ENCODE measurements at regions not wholly inside any gene's neighbourhood (a gene's known extent, or its start where the extent isn't known, plus 50 kb on each side); places are given as distances from the start of the nearest gene placed in this dataset.
"Not testable (repeated sequence)": the region's sequence is repeated elsewhere in the genome, so short reads cannot be mapped to it uniquely, and the experiment has no call there.

DNA sequence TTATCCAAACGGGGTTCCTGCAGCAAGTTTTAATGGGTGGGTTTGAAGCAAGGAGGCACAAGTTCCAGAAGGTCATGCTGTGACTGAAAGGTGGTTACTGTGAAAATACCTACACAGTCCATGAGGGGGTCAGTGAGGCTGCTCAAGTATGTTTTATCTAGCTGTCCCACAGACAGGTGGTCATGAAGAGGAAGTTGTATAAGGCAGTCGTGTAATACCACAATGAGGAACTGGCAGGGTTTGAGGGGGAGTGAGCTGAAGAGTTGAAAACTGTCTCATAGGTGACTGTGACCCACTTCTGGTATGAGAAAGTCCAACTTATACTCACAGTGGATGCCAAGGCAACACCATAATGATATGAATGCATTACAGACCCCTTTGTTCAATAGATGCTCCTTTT is 856.8 kb downstream of the OTOL1 start:
- no peak for DNase-seq

DNA sequence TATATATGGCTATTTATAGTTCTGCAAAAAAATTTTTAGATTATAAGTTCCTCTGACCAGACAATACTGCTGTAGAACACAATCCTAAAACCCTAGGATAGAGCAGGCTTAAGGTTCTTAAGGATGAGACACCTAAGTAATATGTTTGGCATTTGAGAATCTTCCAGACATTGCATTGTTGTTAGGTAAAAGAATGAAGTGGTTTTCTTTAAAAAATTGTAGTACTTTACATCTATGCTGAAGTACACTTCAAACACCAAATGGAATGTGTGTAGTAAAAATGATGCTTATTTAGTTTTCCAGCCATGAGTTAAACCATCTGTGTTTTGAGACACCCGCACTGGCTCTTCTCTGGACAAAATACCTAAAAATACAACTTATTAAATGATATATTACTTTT is 857.7 kb downstream of the OTOL1 start:
- no peak for DNase-seq

DNA sequence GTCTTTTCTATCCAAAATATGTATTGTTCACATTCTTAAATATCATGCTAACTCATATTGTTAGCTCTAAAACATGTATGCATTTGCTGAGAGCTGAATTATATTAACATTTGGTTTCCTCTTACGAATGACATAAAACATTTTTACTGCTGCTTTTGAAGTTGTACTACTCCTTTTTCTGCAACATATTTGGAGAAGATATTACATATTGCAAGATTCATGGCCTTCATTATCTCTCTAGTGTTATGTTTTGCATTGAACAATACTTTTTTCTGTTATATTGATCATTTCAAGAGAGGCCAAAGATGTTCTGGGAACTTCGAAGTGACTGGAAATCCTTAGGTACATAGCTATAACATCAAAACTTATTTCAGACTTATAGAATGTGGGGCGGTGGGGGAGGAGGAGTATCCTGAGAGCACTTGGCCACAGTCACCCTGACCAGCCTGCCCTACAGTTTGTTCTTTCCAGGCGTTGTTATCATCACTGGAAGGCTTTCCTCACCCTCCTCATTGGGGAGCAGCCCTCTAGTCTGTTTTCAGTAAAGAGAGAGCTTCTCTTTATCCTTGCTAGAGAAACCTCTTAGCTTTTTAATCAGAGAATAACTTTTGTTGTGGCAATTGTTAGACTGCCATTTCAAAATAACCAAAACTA is 868.6 kb downstream of the OTOL1 start:
- no peak for DNase-seq

DNA sequence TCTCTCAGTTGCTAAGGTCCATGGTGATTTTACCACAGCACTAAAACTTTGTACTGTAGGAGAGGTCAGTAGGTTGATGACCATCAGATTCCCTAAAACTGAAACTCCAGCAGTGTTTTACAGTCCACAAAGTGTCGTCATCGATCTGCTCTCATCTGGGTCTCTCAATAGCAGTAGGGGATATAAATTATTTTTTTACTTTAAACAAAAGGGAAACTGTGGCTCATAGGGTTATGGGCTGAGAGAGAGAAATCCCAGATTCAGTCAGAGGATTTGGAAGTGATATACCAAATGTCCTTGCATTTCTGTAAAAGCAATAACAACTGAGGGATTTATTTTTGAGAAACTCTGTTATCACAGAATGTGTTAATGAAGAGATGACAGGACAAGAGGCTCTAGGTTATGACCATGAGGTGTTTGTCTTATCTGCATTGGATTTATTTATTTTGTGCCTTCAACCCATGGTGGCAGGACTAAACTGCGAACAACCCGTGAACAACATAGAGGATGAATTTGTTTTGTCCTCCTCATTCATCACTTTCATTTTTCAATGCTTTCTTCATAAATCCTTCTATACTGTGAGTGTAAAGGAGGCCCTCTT is 869.7 kb downstream of the OTOL1 start:
- no peak for DNase-seq

DNA sequence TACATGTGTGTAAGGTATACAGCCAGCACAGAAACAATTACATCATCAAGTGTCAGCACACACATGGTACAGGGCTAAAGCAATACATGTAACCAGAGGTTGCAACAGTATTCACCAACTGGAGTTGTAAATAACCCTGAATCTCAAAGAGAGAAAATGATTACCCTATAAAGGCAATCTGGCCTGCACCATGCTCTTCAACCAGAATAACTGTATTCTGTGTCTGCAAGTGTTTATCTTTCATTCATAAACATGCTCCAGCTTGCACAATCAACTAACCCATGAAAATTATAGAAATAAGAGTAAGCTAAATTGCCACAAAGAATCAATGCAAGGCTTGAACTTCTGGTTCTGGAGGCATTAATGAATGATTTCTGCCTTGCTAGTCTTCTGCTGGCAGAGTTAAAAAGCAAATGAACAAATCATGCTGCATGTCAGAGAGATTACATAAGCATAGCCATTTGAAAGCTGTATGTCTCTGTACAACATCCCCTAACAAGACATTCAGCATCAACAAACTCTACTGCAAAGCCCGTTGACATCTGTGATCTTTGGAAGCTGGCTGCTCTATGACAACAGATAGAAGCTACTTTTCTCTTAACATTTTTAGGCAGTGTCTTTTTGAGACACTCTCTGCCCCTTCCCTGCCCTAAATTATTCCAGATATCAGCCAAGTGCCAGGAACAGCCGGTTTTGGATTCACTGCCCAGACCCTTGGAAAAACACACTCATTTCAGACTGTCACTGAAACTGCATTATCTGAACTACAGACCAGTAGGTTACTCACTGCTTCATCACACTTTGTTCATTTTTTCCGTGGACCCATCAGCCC is 871.0 kb downstream of the OTOL1 start:
- peak; percentile 55 for DNase-seq

DNA sequence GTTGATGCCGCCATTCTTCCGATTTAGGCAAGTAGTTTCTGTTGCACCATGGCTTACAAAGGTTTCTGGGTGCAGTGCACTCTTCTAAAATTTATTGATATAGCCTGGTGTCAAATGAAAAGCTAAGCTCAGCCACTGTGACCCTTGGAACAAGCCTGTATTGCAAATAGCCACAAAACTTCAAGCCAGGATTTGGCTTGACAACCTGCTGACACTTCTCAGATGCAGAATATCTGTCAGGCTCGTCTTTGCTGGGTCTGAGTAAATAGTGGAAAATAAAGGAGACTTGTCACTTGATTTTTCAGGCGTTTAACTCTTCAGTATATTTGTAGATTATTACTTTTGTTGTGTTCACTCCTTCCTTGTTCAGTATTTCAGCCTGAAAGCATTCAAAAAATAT is 871.8 kb downstream of the OTOL1 start:
- DNase-seq = no peak

DNA sequence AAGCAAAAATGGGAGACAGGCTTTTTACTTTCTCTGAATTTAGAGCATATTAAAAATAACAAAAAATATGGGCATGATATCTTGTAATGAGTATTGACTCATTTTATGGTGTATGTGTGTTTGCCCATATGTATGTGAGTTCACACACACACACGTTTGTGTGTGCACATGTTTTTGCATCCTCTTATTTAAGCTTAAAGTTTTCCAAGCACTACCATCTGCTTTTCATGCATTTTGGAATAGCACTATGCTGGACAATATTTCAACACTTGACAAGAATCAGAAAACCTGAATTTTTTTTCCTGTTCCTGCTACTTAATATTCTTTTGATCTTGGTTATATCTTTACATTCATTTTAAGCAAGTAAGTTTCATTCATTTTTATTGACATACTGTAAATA is 872.7 kb downstream of the OTOL1 start:
- no peak for DNase-seq

DNA sequence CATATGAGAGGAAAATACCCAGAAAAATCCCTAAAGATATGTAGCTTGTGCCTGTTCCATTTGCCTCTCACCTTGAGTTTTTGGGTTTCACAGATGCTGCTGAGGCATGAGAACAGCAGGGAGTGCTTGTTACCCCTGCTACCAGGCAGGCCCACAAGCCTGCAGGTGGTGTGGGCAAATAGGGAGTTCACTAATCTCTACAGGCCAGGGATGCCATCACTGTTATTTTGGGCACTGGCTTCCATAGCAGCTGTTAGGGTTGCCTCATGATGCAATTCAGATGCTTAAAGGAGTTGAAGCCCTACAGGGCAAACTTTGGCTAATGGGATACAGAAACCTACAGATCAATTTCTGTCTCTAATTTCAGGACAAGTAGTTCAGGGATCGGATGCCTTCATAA is 873.5 kb downstream of the OTOL1 start:
- no peak for DNase-seq

DNA sequence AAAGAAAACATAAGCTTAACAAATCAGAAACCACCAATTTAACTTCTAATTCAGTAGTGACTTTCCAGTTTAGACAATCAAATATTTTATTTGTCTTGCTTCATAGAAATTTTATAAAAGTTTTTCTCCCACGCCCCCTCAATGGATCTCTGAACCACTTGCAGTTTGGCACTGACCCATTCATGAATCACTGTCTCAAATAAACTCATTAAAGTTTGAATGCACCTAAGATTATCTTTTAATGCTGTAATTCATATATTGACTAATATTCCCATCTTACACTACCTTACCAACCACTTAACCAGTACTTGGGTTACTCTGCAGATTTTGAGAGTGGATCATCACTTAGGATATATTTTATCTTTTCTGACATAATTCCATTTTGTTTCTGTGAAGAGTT is 880.2 kb downstream of the OTOL1 start:
- no peak for DNase-seq

DNA sequence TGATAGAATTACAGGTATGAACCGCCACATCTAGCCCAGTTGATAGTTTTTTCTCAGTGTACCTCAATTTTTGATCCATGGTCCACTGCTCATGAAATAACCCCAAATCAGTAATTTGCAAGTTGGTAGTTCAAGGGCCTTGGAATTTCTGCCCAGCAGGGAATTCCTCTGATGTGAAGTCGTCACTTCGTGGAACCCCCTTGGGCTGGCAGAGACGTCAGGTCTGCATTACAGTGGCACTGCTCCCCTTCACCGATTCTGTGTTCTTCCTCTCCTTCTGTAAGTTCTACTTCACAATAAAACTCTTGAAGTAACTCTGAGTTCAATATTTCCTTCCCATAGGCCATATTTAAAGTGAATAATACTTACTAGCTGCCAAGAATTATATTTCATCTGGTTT is 881.0 kb downstream of the OTOL1 start:
- no peak for DNase-seq

DNA sequence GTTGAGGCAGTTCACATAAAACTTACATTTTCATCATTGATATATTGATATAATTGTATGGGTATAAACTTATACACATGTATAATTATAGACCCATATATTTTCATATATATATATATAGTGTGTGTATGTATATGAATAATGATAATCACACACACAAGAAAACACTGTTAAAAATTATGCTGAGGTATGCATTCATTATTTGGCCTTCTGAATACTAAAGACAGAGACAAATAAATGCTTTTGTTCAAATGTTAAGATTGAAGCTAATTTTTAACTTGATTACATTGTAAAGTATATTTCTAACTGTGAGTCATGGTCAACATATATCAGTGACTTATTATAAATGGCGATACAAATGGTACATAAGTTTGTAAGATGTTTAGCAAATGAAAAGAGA is 888.8 kb downstream of the OTOL1 start:
- no peak for DNase-seq

DNA sequence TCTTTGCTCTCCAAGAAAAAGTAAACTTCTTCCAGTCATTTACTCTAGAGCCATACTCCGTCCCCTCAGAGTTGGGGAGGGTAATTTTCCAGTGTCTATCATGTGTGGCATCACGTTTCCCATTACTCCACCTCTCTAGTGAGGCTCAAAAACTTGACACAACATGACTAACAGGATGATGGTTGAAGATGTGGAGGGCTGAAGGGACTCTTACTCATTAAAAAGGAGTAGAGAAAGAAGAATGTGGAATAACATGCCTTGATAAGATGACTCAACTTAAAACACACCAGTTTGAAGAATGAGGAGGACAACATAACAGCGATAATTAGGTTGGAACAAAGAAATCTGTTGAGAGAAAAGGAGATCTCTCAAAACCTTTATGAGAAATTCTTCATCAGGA is 894.3 kb downstream of the OTOL1 start:
- DNase-seq = no peak

DNA sequence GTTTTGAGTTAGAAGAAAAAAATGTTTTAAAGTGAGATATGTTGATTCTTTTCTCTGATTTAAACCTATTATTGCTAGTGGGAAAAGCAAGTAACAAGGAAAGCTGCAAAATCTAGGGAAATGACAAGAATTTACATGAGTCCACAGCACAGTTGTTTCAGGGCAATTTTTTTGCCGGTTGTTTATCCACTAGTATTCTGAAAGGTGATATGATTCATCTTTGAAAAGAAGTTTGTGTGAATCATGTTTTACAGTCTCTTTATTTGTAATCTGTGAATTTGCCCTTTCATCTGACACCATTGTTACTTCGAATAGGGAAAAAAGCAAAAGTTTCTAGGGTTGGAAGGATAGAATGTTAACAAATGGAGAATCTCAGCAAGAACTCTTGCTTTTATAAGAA is 894.7 kb downstream of the OTOL1 start:
- no peak for DNase-seq

DNA sequence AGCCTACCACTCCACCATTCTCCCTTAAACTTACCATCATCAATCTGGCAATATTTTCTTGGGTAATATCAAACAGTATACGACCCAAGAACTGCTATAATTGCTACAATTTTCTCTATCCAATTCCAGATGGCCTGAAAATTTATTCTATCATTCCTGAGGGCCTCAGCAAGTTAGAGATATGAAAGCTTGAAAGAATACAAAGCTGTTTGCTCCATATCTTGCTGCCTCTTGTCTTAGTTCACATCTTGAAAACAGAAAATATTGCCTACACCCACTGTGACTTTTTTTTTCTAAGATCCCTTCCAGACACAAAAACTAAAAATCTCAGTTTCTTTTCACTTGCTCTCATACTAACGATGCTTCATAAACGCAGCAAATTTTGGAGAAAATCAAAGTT is 898.9 kb downstream of the OTOL1 start:
- DNase-seq = no peak

DNA sequence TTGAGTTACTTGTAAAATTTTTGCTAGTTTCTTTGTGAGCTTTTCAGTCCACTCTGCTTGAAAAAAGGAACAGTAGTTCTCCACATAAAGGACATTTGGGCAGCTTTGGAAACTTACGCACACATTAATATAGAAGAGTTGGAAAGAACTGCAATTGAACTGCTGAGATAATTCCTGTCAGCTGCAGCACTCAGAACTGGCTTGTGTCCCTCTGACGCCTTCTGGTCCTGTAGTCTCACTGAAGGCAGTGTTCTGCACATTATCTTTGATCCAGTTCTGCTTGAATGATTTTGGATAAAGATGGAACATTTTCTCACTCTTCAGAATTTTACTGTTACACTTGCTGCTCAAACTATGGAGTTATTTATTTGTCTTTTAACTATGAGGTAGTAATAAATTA is 901.9 kb downstream of the OTOL1 start:
- DNase-seq = no peak

DNA sequence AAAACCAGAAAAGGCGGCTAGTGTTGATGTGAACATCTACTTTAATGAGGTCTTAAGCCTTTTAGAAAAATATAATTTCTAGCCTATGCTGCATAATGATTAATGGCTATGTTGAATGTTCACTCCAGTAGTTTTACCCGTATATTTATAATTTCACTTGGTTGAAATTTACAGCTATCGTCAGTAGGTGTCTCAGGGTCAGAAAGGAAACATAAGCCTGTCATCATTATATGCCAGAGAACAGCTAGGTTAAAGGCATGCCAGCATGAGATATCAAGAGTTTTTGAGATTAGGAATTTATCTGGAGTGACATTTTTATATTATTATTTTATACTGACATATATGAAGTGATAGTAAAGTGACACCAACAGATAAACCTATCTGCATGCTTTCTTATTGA is 904.1 kb downstream of the OTOL1 start:
- no peak for DNase-seq

DNA sequence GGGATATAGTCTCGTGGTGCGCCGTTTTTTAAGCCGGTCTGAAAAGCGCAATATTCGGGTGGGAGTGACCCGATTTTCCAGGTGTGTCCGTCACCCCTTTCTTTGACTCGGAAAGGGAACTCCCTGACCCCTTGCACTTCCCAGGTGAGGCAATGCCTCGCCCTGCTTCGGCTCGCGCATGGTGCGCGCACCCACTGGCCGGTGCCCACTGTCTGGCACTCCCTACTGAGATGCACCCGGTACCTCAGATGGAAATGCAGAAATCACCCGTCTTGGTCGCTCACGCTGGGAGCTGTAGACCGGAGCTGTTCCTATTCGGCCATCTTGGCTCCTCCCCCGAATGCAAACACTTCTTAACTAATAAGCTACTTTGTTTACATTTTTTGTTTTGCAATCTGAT is 914.9 kb downstream of the OTOL1 start:
- DNase-seq = not testable (repeated sequence)

DNA sequence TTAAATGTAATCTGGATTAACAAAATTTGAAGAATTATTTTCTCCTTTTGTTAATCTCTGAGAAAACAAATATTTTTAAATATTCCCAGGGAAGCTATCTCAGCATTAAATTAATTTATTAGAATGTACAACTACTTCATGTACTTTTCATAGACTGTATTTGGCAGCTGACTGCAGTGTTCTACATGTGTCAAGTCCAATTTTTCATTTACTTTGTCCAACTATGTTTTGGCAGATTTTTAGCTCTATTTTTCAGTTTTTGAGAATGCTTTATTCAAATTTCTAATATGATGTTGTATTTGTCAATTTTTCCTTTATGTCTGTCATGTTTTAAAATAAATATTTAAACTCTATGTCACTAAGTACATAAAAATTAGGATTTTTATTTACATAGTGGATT is 925.1 kb downstream of the OTOL1 start:
- DNase-seq = peak; percentile 19

DNA sequence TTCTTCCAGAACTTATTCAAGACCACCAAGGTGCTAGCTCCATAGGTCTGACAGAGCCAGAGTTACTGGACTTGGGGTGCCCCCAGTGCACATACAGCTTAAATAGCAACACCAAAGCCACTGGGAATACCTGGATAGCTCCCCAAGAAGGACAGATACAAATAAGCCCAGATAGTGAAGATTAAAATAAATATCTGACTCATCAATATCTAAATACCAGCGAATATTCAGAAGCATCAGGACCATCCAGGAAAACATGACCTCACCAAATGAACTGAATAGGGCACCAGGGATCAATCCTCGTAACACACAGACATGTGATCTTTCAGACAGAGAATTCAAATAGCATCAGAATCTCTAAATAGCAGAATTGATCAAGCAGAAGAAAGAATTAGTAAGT is 931.6 kb downstream of the OTOL1 start:
- no peak for DNase-seq

DNA sequence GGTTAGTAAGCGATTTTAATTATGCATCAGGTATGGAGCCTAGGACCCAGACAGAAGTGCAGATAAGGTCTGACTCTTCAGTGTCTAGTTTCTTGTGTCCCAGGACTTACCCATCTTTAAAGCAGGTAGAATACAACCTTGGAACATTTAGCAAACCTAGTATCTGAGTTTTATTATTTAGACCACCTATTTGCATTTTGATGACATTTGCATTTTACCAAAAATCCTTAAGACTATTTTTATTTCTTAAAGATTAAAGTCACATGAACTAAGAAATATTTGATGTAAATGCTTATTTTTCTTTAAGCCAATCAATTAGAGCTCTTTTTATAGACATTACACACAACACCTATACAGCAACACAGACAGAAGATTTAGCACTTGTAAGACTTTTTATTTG is 939.1 kb downstream of the OTOL1 start:
- DNase-seq = no peak

DNA sequence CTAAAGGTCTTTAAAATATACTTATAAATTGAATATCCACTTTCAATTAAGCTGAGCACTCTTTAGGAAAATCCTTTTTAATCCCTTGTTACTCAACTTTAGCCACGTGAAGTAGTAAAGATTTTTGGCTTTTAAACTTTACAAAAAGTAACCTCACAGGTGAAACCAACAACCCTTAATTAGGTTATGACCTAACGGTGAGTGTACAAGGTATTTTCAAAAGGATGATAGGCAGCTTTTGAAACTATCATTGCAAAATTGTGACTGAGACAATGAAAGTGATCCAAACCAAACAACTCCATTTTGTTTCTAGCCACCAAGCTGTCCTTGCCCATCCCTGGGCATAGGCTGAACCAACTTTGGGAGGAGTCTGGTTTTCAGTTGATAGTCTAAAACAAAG is 940.2 kb downstream of the OTOL1 start:
- no peak for DNase-seq

DNA sequence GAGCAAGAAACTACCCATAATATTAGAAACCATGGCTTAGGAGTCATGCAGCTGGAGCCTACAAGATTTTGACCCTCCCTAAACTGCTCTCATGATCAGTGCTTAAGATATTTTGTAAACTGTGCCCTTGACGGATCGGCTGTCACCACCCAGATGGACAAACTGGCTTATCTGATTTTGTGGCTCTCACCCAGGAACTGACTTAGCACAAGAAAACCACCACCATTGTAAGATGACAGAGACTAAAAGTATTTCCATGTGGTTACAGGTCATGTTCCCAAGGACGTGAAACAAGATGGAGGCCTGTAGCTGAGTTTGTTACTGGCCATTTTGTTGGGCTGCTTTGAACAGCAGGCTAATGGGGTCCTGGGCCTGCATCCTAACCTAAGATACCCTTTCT is 940.9 kb downstream of the OTOL1 start:
- DNase-seq = no peak

DNA sequence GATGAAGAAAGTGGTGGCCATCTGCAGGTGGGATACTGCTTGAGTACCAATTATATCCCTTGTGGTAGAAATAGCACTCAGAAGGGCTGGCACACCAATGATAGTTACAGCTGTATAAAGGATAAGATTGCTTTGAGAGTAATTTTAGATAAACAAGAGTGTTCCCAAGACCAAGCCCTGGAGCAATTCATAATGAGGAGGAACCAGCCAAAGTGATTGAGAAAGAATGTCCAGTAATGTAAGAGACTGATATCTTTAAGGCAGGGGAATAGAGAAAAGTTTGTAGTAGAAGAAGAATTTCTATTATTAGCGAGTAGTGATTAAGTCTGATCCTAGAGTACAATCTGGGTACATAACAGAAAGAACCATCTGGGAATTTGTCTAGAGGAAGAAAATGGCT is 945.1 kb downstream of the OTOL1 start:
- no peak for DNase-seq

DNA sequence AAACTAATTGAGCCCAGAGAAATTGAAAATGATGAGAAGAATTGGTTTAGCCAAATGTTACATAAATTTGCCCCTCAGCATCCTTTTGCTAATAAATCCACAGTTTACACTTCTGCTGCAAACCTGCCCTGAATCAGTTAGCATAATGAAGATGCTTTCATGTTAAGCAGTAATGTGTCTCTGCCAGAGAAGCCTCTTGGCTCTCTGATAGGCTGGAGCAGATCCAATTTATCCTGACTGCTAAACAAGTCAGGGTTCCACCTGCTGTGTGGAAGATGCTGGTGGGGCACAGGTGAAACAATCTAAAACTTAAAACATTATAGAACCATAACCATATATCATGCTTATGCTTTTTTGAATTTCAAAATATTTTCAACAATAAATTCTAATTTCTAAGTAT is 946.8 kb downstream of the OTOL1 start:
- peak; percentile 90 for DNase-seq

DNA sequence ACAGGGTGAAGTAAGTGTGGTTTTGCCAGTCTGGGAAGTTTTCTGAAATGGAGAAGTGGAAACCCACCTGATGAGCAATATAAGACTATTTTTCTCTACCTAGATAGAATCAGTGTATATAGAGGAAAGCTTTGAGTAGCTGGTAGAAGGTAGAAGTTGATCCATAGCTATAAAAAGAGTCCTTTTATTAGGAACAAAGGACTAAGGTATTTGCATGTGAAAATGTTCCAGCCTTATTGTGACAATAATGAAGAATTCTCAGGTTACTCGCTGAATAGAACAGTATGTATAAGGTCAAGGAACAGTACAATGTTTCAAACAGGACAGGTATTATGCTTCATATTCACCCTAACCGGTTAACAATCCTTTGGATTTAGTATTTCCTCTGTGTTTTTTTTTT is 972.2 kb downstream of the OTOL1 start:
- DNase-seq = no peak
